Nephron progenitor cell (in vitro differentiated cells): ENCODE measurements at regions not wholly inside any gene's neighbourhood (a gene's known extent, or its start where the extent isn't known, plus 50 kb on each side); places are given as distances from the start of the nearest gene placed in this dataset.

Experiments used
- DNase-seq: peaks from one replicate; pipeline ENCODE4 v3.0.0; 2021
- H3K27ac Mint-ChIP-seq: 2 replicates; pipeline ENCODE4 v1.8.0; 2021; ENCODE audit warnings: mild to moderate bottlenecking, moderate library complexity, mixed read lengths
- H3K27me3 Mint-ChIP-seq: 2 replicates; pipeline ENCODE4 v1.8.0; 2021; ENCODE audit warnings: mild to moderate bottlenecking, low read depth, mixed read lengths; ENCODE audit not compliant: poor library complexity
- H3K36me3 Mint-ChIP-seq: 2 replicates; pipeline ENCODE4 v1.8.0; 2021; ENCODE audit warnings: low read depth, mixed read lengths
- H3K4me1 Mint-ChIP-seq: 2 replicates; pipeline ENCODE4 v1.8.0; 2021; ENCODE audit warnings: mixed read lengths
- H3K4me3 Mint-ChIP-seq: 2 replicates; pipeline ENCODE4 v1.8.0; 2021; ENCODE audit warnings: mild to moderate bottlenecking, moderate library complexity, mixed read lengths
- H3K9me3 Mint-ChIP-seq: 2 replicates; pipeline ENCODE4 v1.8.0; 2021; ENCODE audit warnings: mild to moderate bottlenecking, moderate library complexity, mixed read lengths
- TF ChIP-seq, protein P1 (sequence below): fragments of 200-600 bp; sonication (generic); IDR thresholded peaks from 2 replicates; pipeline ENCODE4 v1.5.0; 2021; ENCODE audit warnings: antibody characterized with exemption

DNA sequence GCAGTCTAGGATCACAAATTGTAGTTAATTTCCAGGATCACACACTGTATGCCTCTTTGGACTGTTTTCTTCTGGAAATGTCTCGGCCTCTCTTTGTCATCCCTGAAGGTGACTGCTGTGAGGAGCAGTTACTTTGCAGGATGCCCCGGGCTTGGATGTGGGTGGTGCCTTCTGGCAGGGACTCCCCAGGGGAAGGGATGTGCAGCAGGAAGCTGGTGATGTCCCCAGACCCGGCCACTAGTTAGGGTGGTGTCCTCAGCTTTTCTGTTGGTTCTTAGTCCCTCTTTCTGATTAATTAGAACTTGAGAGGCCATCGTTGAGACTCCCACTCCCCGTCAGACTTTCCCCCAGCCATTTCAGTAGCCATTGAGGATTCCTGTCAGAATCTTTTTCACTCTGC lies 286.6 kb upstream of the HDAC4 start:
- H3K27me3 Mint-ChIP-seq, result peaks cover 36% of the 10 kb centered on the region
- no peak overlapping the region for H3K4me3 Mint-ChIP-seq
- H3K27ac Mint-ChIP-seq, result no peak overlapping the region
- TF ChIP-seq, protein P1, sequence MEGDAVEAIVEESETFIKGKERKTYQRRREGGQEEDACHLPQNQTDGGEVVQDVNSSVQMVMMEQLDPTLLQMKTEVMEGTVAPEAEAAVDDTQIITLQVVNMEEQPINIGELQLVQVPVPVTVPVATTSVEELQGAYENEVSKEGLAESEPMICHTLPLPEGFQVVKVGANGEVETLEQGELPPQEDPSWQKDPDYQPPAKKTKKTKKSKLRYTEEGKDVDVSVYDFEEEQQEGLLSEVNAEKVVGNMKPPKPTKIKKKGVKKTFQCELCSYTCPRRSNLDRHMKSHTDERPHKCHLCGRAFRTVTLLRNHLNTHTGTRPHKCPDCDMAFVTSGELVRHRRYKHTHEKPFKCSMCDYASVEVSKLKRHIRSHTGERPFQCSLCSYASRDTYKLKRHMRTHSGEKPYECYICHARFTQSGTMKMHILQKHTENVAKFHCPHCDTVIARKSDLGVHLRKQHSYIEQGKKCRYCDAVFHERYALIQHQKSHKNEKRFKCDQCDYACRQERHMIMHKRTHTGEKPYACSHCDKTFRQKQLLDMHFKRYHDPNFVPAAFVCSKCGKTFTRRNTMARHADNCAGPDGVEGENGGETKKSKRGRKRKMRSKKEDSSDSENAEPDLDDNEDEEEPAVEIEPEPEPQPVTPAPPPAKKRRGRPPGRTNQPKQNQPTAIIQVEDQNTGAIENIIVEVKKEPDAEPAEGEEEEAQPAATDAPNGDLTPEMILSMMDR, result no peak
- peaks cover 31% of the 10 kb centered on the region for H3K4me1 Mint-ChIP-seq
- no peaks in the 10 kb centered on the region for H3K36me3 Mint-ChIP-seq
- no peak for DNase-seq
- peaks cover 22% of the 10 kb centered on the region for H3K9me3 Mint-ChIP-seq

DNA sequence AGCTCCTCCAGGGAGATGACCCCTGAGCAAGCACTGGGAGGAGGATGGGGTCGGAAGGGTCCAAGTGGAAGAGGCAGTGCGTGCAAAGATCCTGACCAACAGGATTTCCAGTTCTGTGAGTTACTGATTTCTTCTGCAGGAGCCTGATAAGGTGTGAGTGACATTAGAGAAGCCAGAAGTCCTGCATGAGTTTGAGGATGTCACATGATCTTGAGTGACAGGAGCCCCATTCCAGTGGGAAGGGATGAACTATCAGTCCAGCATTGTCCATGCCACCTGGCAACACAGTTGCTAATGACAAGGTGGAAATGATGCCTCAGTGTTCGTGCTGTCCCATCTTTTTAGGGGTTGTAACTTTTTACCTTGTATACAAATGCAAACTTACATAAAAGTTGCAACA lies 285.1 kb upstream of the HDAC4 start:
- Mint-ChIP-seq H3K4me1 (peaks cover 18% of the 10 kb centered on the region), H3K9me3 (peaks cover 28% of the 10 kb centered on the region), H3K27ac (no peak overlapping the region), H3K4me3 (no peak overlapping the region), H3K27me3 (peaks cover 34% of the 10 kb centered on the region), H3K36me3 (no peaks in the 10 kb centered on the region)
- no peak for DNase-seq
- TF ChIP-seq, protein P1, result no peak

DNA sequence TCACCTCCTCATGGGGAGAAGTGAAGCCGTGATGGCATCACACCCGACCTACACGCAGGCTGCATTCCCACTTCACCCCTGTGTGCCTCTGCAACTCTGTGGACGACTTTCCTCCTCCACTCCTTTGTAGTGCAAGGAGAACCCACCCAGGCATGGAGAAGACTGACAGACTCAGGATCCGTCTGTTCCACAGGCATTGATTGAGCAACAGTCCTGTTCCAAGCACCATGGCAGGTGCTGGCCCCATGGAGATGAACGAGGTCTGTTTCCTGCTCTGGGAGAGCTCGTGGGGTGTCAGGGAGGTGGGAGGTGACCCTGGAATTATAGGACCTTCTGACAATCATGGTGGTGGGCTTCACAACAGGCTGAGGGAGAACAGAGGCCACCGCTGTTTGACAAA lies 284.7 kb upstream of the HDAC4 start:
- TF ChIP-seq, protein P1, result no peak
- Mint-ChIP-seq H3K27me3 (peaks cover 34% of the 10 kb centered on the region), H3K27ac (no peak overlapping the region), H3K9me3 (peaks cover 28% of the 10 kb centered on the region), H3K4me1 (peaks cover 16% of the 10 kb centered on the region), H3K4me3 (no peak overlapping the region), H3K36me3 (no peaks in the 10 kb centered on the region)
- DNase-seq, result no peak

DNA sequence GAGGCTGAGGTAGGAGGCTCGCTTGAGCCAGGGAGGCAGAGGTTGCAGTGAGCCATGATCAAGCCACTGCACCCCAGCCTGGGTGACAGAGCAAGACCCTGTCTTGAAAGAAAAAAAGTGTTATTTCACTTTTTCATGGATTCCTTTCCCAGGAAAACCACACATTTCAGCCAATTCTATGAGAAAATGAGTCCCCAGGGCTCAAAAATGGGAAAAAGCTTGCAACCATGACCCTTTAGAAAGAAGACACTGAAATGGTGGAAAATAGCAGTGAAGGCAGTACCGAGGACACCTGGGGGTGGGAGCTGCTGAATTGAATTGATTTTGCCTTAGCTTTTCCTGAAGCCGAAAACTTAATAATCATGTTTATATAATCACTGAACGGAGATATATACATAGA lies 284.2 kb upstream of the HDAC4 start:
- DNase-seq, result no peak
- peaks cover 16% of the 10 kb centered on the region for H3K4me1 Mint-ChIP-seq
- no peaks in the 10 kb centered on the region for H3K36me3 Mint-ChIP-seq
- H3K4me3 Mint-ChIP-seq, result no peak overlapping the region
- H3K9me3 Mint-ChIP-seq, result peaks cover 28% of the 10 kb centered on the region
- no peak overlapping the region for H3K27ac Mint-ChIP-seq
- H3K27me3 Mint-ChIP-seq, result peaks cover 34% of the 10 kb centered on the region
- TF ChIP-seq, protein P1, result no peak

DNA sequence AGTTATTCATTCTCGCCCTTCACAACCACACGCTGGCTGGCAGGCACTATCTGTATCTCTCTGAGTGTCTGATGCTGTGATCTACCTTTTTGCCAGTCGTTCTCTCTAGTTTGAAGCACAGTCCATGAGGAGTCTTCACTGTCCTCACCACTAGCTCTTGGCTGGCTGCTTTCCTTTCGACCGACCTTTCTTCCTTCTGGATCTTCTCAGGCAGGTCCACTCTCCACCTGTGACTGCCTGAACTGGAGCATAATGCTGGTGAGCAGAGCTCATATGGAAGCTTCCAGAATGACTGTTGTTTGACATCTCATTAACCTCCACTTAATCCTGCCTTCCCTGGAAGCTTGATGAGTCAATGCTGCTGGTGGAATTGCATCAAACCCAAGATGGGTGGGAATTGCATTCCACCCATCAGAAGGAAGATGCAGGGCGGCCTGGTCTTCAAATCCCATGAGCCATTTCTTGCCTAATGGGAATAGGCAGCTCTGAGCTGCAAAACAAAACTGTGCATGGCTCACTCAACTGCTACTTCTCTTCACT lies 283.5 kb upstream of the HDAC4 start:
- no peaks in the 10 kb centered on the region for H3K36me3 Mint-ChIP-seq
- TF ChIP-seq, protein P1, result no peak
- no peak overlapping the region for H3K4me3 Mint-ChIP-seq
- H3K27ac Mint-ChIP-seq, result no peak overlapping the region
- DNase-seq, result no peak
- peaks cover 28% of the 10 kb centered on the region for H3K9me3 Mint-ChIP-seq
- peaks cover 34% of the 10 kb centered on the region for H3K27me3 Mint-ChIP-seq
- H3K4me1 Mint-ChIP-seq, result peaks cover 16% of the 10 kb centered on the region

DNA sequence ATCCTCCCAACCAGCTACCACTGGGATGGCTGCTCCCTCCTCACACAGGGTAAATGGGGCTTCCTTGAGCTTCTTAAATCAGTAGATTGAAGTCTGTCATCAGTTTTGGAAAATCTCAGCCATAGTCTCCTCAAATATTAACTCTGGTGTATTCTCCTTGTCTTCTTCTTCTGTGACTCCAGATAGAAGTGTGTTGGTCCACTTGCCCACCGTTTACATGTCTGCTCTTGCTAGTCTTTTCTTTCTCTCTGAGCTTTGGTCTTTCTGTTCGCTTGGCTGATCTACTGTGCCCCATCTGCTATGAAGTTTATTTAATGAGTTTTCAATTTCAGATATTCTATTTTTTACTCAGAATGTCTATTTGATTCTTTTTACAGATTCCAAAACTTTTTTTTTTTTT lies 281.7 kb upstream of the HDAC4 start:
- Mint-ChIP-seq H3K9me3 (peaks cover 28% of the 10 kb centered on the region), H3K36me3 (no peaks in the 10 kb centered on the region), H3K4me3 (no peak overlapping the region), H3K27me3 (peaks cover 27% of the 10 kb centered on the region), H3K4me1 (peaks cover 15% of the 10 kb centered on the region), H3K27ac (no peak overlapping the region)
- TF ChIP-seq, protein P1, result no peak
- DNase-seq, result no peak
